Testis (tissue), 2 donors: ENCODE measurements at regions not wholly inside any gene's neighbourhood (a gene's known extent, or its start where the extent isn't known, plus 50 kb on each side); places are given as distances from the start of the nearest gene placed in this dataset.

Experiments used
- CTCF ChIP-seq, 3 experiments: fragments of 450-650 bp in 2 of 3; fragments of 200-600 bp in 1 of 3; sonication (generic) in 1 of 3; IDR thresholded peaks; one replicate each; pipeline ENCODE4 v1.5.1; 2016 to 2019; ENCODE audit warnings: antibody characterized with exemption in 3 of 3, mild to moderate bottlenecking in 2 of 3, moderate library complexity in 1 of 3
- POLR2A ChIP-seq: fragments of 450-650 bp; IDR thresholded peaks from one replicate; pipeline ENCODE4 v1.6.1; 2017; ENCODE audit warnings: antibody characterized with exemption, mild to moderate bottlenecking, moderate library complexity

- TF ChIP-seq CTCF (IDR thresholded peaks at IDR 0.05) (no peak), POLR2A (no peak)
These were observed 93.6 kb upstream of the DYNLRB2 start for GRCh38 chr16:80447241-80447640.
